Neural cell (in vitro differentiated cells): ENCODE measurements at regions not wholly inside any gene's neighbourhood (a gene's known extent, or its start where the extent isn't known, plus 50 kb on each side); places are given as distances from the start of the nearest gene placed in this dataset.

Experiments used
- H2AFZ ChIP-seq: fragments of 200-600, 300-800 bp; sonication (generic), shearing (Covaris generic); 2 replicates; pipeline ENCODE4 v1.6.0; 2014; ENCODE audit warnings: low read depth, mild to moderate bottlenecking, antibody characterized with exemption, low read length, moderate library complexity
- H3F3A ChIP-seq: fragments of 200-600 bp; shearing (Covaris generic); 2 replicates; pipeline ENCODE4 v1.6.1; 2016; ENCODE audit warnings: mild to moderate bottlenecking, moderate library complexity, mixed read lengths, antibody characterized with exemption, low read length; ENCODE audit not compliant: insufficient read depth, poor library complexity, severe bottlenecking
- H3K27ac ChIP-seq: fragments of 200-600, 300-800 bp; sonication (generic), shearing (Covaris generic); 2 replicates; pipeline ENCODE4 v1.5.1; 2014; ENCODE audit warnings: mild to moderate bottlenecking, low read length, moderate library complexity
- H3K27me3 ChIP-seq: fragments of 300-800, 200-600 bp; sonication (generic), shearing (Covaris generic); 2 replicates; pipeline ENCODE4 v1.6.0; 2014; ENCODE audit warnings: mild to moderate bottlenecking, low read depth, low read length, moderate library complexity; ENCODE audit not compliant: insufficient read depth
- H3K36me3 ChIP-seq: fragments of 300-800, 200-600 bp; sonication (generic), shearing (Covaris generic); 2 replicates; pipeline ENCODE4 v1.5.1; 2014; ENCODE audit warnings: mild to moderate bottlenecking, antibody characterized with exemption, low read length, moderate library complexity; ENCODE audit not compliant: insufficient read depth
- H3K4me2 ChIP-seq: fragments of 300-800, 200-600 bp; sonication (generic), shearing (Covaris generic); 2 replicates; pipeline ENCODE4 v1.6.0; 2014; ENCODE audit warnings: mild to moderate bottlenecking, low read length
- H3K4me3 ChIP-seq: fragments of 300-800, 200-600 bp; sonication (generic), shearing (Covaris generic); 2 replicates; pipeline ENCODE4 v1.5.1; 2014; ENCODE audit warnings: mild to moderate bottlenecking, low read length, moderate library complexity
- H3K79me2 ChIP-seq: fragments of 200-600 bp; shearing (Covaris generic); replicated peaks from 2 replicates; pipeline ENCODE4 v1.6.0; 2014; ENCODE audit warnings: mild to moderate bottlenecking, low read length, moderate library complexity; ENCODE audit not compliant: insufficient read depth
- H3K9ac ChIP-seq: fragments of 300-800, 200-600 bp; sonication (generic), shearing (Covaris generic); 2 replicates; pipeline ENCODE4 v1.6.1; 2016; ENCODE audit warnings: mild to moderate bottlenecking, low read length, mixed read lengths
- H3K9me2 ChIP-seq: fragments of 200-600 bp; shearing (Covaris generic); 2 replicates; pipeline ENCODE4 v1.6.1; 2016; ENCODE audit warnings: mild to moderate bottlenecking, low read length, mixed read lengths; ENCODE audit not compliant: insufficient read depth
- H3K9me3 ChIP-seq: fragments of 200-600, 300-800 bp; sonication (generic), shearing (Covaris generic); 2 replicates; pipeline ENCODE4 v1.6.1; 2016; ENCODE audit warnings: mild to moderate bottlenecking, mixed run types, low read length, moderate library complexity, mixed read lengths
- H4K20me1 ChIP-seq: fragments of 200-600 bp; shearing (Covaris generic); 2 replicates; pipeline ENCODE4 v1.6.1; 2016; ENCODE audit warnings: mild to moderate bottlenecking, mixed run types; ENCODE audit not compliant: insufficient read depth
- EP300 ChIP-seq: fragments of 450-650 bp; conservative IDR thresholded peaks from 2 replicates; pipeline ENCODE4 v1.6.1; 2014; ENCODE audit warnings: antibody characterized with exemption, mild to moderate bottlenecking, moderate library complexity; ENCODE audit not compliant: poor library complexity, severe bottlenecking
- EZH2 ChIP-seq: fragments of 200-600, 300-800 bp; shearing (Covaris generic), sonication (generic); IDR thresholded peaks from 2 replicates; pipeline ENCODE4 v1.6.1; 2014; ENCODE audit warnings: antibody characterized with exemption, low read length, borderline replicate concordance, mild to moderate bottlenecking; ENCODE audit not compliant: insufficient read depth, poor library complexity, severe bottlenecking
- MXI1 ChIP-seq: fragments of 450-650 bp; conservative IDR thresholded peaks from 2 replicates; pipeline ENCODE4 v1.6.1; 2014; ENCODE audit warnings: antibody characterized with exemption, mild to moderate bottlenecking; ENCODE audit not compliant: poor library complexity, severe bottlenecking
- POLR2AphosphoS5 ChIP-seq: IDR thresholded peaks from 2 replicates; pipeline ENCODE4 v1.6.1; 2012
- RAD21 ChIP-seq: fragments of 450-650 bp; conservative IDR thresholded peaks from 2 replicates; pipeline ENCODE4 v1.6.1; 2014; ENCODE audit warnings: antibody characterized with exemption, mild to moderate bottlenecking, moderate library complexity
- SMC3 ChIP-seq: fragments of 450-650 bp; conservative IDR thresholded peaks from 2 replicates; pipeline ENCODE4 v1.6.1; 2014; ENCODE audit warnings: antibody characterized with exemption, mild to moderate bottlenecking, moderate library complexity; ENCODE audit not compliant: poor library complexity
- TAF1 ChIP-seq: IDR thresholded peaks from 2 replicates; pipeline ENCODE4 v1.6.1; 2012; ENCODE audit warnings: low read depth
- TF ChIP-seq, protein P1 (sequence below): fragments of 450-650 bp; IDR thresholded peaks from 2 replicates; pipeline ENCODE4 v1.5.1; 2014; ENCODE audit warnings: antibody characterized with exemption, mild to moderate bottlenecking, moderate library complexity; ENCODE audit not compliant: poor library complexity, severe bottlenecking
- TF ChIP-seq, protein P2 (sequence below): IDR thresholded peaks from 2 replicates; pipeline ENCODE4 v1.6.1; 2012; ENCODE audit warnings: borderline replicate concordance

DNA sequence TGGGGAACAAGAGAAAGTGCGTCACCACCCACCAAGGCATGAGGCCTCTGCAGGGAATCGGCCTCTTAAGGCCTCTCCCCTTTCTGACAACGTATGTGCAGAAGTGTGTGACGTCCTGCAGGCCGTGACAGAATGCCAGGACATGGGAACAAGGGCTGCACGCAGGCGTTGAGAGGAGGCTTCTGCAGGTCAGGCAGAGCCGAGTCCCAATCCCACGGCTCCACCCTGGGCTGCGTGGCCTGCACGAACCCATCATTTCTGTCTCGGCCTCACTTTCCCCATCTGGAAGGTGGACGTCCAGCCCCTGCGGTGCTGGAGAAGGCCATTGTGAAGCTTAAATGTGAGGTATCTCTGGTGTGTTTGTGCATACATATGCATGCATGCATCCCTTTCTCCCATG, 61.8 kb downstream of the SHANK2 start:
- Histone ChIP-seq H3F3A (no peaks in the 10 kb centered on the region), H3K27ac (no peak overlapping the region), H3K79me2 (no peaks in the 10 kb centered on the region), H3K27me3 (no peaks in the 10 kb centered on the region), H3K4me2 (no peak overlapping the region), H4K20me1 (no peaks in the 10 kb centered on the region), H3K9me2 (no peaks in the 10 kb centered on the region), H3K9ac (no peak overlapping the region), H3K36me3 (no peaks in the 10 kb centered on the region), H3K4me3 (no peak overlapping the region), H3K9me3 (no peaks in the 10 kb centered on the region), H2AFZ (no peak overlapping the region)
- TF ChIP-seq POLR2AphosphoS5 (no peak), EP300 (no peak), TAF1 (no peak), RAD21 (no peak), EZH2 (no peak), MXI1 (no peak), SMC3 (no peak)
- TF ChIP-seq, protein P1, sequence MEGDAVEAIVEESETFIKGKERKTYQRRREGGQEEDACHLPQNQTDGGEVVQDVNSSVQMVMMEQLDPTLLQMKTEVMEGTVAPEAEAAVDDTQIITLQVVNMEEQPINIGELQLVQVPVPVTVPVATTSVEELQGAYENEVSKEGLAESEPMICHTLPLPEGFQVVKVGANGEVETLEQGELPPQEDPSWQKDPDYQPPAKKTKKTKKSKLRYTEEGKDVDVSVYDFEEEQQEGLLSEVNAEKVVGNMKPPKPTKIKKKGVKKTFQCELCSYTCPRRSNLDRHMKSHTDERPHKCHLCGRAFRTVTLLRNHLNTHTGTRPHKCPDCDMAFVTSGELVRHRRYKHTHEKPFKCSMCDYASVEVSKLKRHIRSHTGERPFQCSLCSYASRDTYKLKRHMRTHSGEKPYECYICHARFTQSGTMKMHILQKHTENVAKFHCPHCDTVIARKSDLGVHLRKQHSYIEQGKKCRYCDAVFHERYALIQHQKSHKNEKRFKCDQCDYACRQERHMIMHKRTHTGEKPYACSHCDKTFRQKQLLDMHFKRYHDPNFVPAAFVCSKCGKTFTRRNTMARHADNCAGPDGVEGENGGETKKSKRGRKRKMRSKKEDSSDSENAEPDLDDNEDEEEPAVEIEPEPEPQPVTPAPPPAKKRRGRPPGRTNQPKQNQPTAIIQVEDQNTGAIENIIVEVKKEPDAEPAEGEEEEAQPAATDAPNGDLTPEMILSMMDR = no peak
- TF ChIP-seq, protein P2, sequence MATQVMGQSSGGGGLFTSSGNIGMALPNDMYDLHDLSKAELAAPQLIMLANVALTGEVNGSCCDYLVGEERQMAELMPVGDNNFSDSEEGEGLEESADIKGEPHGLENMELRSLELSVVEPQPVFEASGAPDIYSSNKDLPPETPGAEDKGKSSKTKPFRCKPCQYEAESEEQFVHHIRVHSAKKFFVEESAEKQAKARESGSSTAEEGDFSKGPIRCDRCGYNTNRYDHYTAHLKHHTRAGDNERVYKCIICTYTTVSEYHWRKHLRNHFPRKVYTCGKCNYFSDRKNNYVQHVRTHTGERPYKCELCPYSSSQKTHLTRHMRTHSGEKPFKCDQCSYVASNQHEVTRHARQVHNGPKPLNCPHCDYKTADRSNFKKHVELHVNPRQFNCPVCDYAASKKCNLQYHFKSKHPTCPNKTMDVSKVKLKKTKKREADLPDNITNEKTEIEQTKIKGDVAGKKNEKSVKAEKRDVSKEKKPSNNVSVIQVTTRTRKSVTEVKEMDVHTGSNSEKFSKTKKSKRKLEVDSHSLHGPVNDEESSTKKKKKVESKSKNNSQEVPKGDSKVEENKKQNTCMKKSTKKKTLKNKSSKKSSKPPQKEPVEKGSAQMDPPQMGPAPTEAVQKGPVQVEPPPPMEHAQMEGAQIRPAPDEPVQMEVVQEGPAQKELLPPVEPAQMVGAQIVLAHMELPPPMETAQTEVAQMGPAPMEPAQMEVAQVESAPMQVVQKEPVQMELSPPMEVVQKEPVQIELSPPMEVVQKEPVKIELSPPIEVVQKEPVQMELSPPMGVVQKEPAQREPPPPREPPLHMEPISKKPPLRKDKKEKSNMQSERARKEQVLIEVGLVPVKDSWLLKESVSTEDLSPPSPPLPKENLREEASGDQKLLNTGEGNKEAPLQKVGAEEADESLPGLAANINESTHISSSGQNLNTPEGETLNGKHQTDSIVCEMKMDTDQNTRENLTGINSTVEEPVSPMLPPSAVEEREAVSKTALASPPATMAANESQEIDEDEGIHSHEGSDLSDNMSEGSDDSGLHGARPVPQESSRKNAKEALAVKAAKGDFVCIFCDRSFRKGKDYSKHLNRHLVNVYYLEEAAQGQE = no peak

DNA sequence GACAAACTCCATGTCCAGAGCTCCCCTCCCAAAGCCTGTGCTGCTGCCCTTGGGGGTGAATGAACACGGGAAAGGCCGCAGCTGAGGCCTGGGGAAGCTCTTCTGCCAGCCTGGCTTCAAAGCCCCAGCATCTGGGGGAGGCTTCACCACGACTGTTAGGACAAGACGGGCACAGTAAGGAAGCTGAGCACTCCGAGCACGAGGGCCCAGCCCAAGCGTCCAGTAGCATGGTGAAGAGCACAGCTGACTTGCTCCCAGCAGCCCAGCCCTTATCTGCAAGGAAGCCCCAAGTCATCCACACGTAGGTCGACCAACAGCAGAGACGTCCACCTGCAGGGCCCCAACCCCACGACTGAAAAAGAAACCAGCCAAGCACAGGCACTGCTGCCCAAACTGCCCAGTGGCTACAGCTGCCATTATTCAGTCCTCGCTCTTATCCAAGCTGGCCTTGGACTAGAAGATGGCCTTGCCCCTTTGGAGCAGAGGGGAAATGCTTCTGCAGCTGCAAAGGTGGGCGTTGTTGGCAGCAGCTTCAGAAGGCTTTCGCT, 62.5 kb downstream of the SHANK2 start:
- H3K4me2 ChIP-seq = no peak overlapping the region
- H3K36me3 ChIP-seq = no peaks in the 10 kb centered on the region
- H2AFZ ChIP-seq = no peak overlapping the region
- TF ChIP-seq TAF1 (no peak), RAD21 (no peak), SMC3 (no peak), MXI1 (no peak), EP300 (no peak), POLR2AphosphoS5 (no peak)
- TF ChIP-seq, protein P1 = no peak
- TF ChIP-seq, protein P2 = no peak
- H3K27ac ChIP-seq = no peak overlapping the region
- H4K20me1 ChIP-seq = no peaks in the 10 kb centered on the region
- no peaks in the 10 kb centered on the region for H3K9me3 ChIP-seq
- H3K9me2 ChIP-seq = no peaks in the 10 kb centered on the region
- no peak overlapping the region for H3K9ac ChIP-seq
- H3F3A ChIP-seq = no peaks in the 10 kb centered on the region
- no peaks in the 10 kb centered on the region for H3K79me2 ChIP-seq
- H3K4me3 ChIP-seq = no peak overlapping the region
- H3K27me3 ChIP-seq = no peaks in the 10 kb centered on the region
